Caki2 (cell line): ENCODE measurements at regions not wholly inside any gene's neighbourhood (a gene's known extent, or its start where the extent isn't known, plus 50 kb on each side); places are given as distances from the start of the nearest gene placed in this dataset.
A peak's percentile ranks its signal among the peaks of the same experiment; 100 is the strongest.
"Not testable (repeated sequence)": the region's sequence is repeated elsewhere in the genome, so short reads cannot be mapped to it uniquely, and the experiment has no call there.

Source experiments
- DNase-seq: peaks from one replicate; pipeline ENCODE4 v3.0.0-alpha.2; 2015; ENCODE audit warnings: low read depth
- in situ Hi-C: cut with HindIII; loops from 2 replicates; pipeline ENCODE4 v1.10.0; 2016; ENCODE audit warnings: low sequenced_read_pairs, low pct_unique_long_range_greater_than_20kb, mixed read lengths

- DNase-seq = no peak
- in situ Hi-C loops = no loop called here
Measured at GRCh38 chr2:16927398-16927797, 261.8 kb upstream of the CYRIA start.

GRCh38 chr2:16925145-16925544 is 259.5 kb upstream of the CYRIA start:
- in situ Hi-C loops = no loop called here
- no peak for DNase-seq

GRCh38 chr2:16915341-16915755 is 249.7 kb upstream of the CYRIA start:
- peak; percentile 17 for DNase-seq
- in situ Hi-C loops = not testable (repeated sequence)

DNA sequence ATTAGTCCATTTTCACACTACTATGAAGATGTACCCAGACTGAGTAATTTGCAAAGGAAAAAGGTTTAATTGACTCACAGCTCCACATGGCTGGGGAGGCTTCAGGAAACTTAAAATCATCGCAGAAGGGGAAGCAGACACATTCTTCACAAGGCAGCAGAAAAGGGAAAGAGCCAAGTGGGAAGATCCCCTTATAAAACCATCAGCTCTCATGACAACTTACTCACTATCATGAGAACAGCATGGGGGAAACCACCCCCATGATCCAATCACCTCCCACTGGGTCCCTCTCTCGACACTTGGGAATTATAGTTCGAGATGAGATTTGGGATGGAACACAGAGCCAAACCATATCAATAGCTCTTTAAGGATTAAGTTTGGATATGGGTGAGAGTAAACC is 246.1 kb upstream of the CYRIA start:
- in situ Hi-C loops = no loop called here
- no peak for DNase-seq

DNA sequence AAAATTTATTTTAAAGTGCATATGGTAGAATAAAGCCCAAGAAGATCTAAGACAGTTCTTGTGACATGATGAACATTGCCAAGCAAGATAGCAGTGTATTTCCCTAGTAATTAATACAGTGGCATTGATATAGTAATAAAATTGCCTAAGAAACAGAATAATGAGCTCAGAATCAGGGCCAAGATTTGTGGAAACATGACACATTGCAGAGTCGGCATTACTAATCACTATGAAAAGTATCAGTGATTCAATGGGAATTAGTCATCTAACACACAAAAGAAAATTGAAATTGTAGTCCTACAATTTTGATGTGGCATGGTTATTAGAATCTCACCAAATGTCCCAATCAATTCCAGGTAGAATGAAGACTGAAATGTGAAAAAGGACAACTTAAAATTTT is 243.0 kb upstream of the CYRIA start:
- DNase-seq = no peak
- in situ Hi-C loops = no loop called here

GRCh38 chr2:16907645-16908282 is 242.1 kb upstream of the CYRIA start:
- in situ Hi-C loops = no loop called here
- no peak for DNase-seq

DNA sequence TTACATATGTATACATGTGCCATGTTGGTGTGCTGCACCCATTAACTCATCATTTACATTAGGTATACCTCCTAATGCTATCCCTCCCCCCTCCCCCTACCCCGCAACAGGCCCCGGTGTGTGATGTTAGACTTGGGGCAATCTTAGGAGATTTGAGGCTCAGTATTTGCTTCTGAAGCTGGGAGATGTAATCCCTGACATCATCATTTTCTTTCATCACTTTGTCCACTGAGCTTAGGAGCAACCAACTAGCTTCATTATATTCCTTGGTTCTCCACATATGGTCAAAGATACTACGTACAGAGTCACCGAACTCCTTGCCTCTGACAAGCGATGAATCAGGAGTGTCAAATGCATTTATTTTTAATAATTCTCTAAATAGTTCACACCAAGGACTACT is 239.7 kb upstream of the CYRIA start:
- DNase-seq, in situ Hi-C loops: not testable (repeated sequence)

- in situ Hi-C loops = no loop called here
- peak; percentile 12 for DNase-seq
Measured at GRCh38 chr2:16900405-16901025, 234.9 kb upstream of the CYRIA start.

- in situ Hi-C loops = no loop called here
- no peak for DNase-seq
Measured at GRCh38 chr2:16899958-16900357, 234.3 kb upstream of the CYRIA start.

DNA sequence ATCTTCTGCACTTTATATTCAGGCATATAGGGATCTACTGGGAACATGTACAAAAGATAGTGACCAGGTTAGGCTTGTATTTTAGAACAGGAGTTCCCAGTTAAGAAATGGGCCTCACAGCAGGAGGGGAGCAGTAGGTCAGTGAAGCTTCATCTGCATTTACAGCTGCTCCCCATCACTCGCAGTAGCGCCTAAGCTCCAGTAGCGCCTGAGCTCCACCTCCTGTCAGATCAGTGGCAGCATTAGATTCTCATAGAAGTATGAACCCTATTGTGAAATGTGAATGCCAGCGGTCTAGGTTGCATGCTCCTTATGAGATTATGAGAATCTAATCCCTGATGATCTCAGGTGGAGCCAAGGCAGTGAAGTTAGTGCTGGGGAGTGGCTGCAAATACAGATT is 224.4 kb upstream of the CYRIA start:
- DNase-seq = no peak
- in situ Hi-C loops = no loop called here

DNA sequence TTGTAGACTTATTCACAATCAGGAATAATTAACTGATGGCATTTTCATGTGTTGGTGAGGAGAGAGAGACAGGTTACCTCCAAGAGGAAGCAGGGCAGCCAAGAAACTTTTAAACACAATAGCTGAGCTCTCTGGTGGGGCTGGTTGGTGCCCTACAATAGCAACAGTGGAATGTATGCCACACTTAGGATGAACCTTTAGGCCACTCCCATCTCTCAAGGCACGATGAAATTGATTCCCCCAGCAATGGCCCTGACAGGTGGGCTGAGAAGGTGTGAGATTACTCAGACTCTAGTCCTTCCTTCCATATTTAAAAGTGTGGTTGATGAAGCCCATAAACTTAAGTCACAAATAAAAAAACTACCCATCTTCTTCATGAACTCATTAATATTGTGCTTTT is 219.4 kb upstream of the CYRIA start:
- in situ Hi-C loops = no loop called here
- DNase-seq = no peak

DNA sequence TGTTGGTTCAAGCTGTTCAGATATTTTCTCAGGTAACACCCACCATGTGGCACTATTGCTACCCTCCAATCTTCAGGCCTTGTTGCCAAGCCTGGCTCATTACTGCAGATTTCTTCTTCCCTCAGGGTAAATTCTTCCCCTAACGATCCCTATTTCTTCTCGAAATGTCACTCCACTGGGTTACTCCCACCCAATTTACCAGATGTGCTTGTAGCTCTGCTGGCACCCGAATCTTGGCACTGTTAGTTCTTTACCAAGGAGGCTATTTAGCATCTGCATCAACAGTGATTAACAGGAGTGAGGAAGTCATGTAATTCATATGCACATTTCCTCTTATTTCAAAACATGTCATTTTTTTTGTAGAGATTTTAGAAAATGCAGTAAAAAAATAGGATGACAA is 217.1 kb upstream of the CYRIA start:
- no peak for DNase-seq
- in situ Hi-C loops = no loop called here

DNA sequence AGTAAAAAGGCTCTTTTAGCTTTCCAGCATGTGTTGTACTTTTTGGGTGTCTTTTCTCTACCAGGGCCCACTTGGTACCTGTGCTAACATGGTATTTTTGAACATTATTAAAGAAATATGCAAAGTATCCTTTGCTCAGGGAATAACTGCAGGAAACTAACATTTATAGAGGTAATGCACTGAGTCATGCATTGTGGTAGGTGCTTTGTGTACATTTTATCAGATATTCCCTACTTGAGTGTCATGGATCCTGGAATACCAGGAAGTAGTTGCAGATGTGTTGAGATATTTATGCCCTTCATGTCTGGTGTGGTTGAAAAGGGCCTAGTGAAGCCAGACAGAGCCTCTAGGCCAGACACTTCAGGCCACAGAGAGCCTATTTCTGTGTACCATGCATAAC is 215.5 kb upstream of the CYRIA start:
- DNase-seq = no peak
- in situ Hi-C loops = no loop called here

DNA sequence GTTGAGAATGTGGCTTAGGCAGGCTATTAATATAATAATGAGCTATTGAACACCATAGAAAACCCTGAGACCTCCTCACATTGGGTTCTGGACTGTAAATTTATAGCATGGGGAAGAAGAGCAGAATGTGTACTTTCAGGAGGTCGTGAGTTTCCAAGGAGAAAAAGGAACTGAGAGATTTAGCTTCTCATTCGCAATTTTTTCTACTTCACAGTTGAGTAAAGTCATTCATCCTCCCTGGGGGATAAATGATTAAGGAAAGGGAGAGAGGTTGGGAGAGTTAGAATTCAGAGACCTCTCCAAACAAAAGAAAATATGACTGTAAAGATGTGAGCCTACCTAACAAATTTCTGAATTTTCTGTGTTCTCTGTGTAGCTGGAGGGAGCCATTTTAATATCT is 205.8 kb upstream of the CYRIA start:
- no peak for DNase-seq
- in situ Hi-C loops = no loop called here

DNA sequence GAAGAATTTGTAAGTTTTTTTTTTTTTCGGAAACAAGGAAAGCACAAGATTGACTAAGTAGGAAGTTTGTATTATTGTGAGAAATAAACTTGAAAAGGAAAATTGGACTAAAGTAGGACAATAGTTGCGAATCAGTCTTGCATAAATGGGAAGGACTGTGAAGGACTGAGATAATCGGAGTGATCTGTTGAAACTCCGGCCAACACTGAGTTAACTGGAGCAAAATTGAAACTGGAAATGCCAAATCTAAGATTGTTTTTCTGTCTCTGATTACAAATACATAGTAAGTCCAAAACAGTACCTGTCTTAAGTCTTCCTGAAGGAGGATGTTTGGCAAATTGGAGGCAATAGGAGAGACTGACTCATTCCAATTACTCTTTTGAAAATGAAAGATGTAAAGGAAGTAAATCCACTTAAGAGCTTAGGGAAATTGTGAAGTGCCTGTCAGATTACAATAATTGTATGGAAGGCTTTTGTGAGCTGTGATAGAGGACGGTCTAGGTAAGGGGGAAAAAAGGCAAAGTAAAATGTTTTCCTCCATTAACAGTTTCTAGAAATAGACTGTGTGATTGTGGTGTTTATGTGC is 204.9 kb upstream of the CYRIA start:
- in situ Hi-C loops = no loop called here
- DNase-seq = no peak

DNA sequence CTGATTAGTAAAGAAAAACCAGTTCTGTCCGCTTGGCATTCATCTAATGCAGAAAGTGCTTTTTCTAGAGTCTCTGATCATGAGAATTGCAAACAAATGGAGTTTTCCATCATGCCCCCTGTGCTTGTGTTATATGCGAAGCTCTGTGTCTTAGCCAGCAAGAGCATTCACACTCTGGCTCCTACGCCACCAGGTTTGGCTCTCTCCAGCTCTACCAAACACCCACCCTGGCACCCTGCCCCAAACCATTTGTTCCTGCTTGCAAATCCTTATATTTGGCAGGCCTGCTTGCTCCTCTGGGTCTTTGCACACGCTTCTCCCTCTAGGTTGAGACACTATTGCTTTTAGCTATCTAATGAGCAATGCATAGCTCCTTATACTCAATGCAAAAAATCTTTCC is 204.1 kb upstream of the CYRIA start:
- in situ Hi-C loops = no loop called here

GRCh38 chr2:16862471-16862870 is 196.8 kb upstream of the CYRIA start:
- no peak for DNase-seq
- in situ Hi-C loops = no loop called here

More for the DNA sequence above, 204.1 kb upstream of the CYRIA start:
- no peak for DNase-seq

- in situ Hi-C loops = no loop called here
- DNase-seq = peak; percentile 55
Measured at GRCh38 chr2:16861530-16861929, 195.9 kb upstream of the CYRIA start.

DNA sequence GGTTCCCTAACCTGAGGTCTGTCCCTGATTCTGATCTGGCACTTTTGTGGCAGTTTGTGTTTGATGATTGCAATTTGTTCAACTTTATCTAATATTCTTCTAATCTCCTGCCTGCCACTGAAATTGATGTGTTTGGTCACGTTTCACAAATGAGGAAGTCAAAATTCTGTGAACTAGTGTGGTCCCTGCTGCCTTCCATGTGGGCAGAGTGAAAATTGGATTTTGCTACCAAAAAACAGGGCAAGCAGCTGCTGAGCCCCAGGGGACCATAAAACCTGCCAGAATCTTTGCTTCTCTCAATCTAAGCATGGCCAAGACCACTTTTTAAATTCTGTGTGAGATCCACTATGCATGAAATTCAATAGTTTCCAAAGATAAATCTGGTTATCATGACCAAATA is 195.5 kb upstream of the CYRIA start:
- in situ Hi-C loops = no loop called here
- DNase-seq = no peak

- DNase-seq = no peak
- in situ Hi-C loops = no loop called here
Measured at GRCh38 chr2:16860627-16861026, 195.0 kb upstream of the CYRIA start.
